ENCODE measurements at regions not wholly inside any gene's neighbourhood (a gene's known extent, or its start where the extent isn't known, plus 50 kb on each side); places are given as distances from the start of the nearest gene placed in this dataset.
A peak's percentile ranks its signal among the peaks of the same experiment; 100 is the strongest.
"Not testable (repeated sequence)": the region's sequence is repeated elsewhere in the genome, so short reads cannot be mapped to it uniquely, and the experiment has no call there.

GRCh38 chr17:77288115-77288619 lies 147.4 kb downstream of the SEC14L1 start:
- ChIA-PET POLR2A (interaction anchor here (0.6 to 3.8 kb wide), 9 partner anchors 11 to 670 kb away, joined by 3 to 25 read pairs (median 4); partner anchors contain the start of genes SEC14L1 and TNRC6C), CTCF (interaction anchor here (0.6 to 1.9 kb wide), 4 partner anchors 21 to 104 kb away, joined by 3 to 7 read pairs (median 3); no protein-coding TSS in a partner anchor)
- peaks cover 0 to 4% of the 10 kb centered on the region in 2 experiments; a peak in 2 of 3 replicates for H3K36me3 ChIP-seq (ENCODE audit: control insufficient read depth in 2 of 2, insufficient read depth in 1 of 2, low read length in 2 of 2)
- peaks cover 28% of the 10 kb centered on the region for H3K4me1 ChIP-seq (ENCODE audit: control insufficient read depth, insufficient read depth, low read length)
- H3K9me3 ChIP-seq (ENCODE audit: control insufficient read depth, insufficient read depth, low read depth, low read length) = no peaks in the 10 kb centered on the region
- peak overlapping the region; percentile 53 for H3K27ac ChIP-seq (ENCODE audit: extremely low read depth, low read depth, low read length)
- no peak overlapping the region for H3K4me3 ChIP-seq (ENCODE audit: low read depth, low read length)
- TF ChIP-seq ZNF223 (tag by site-specific recombination; IDR thresholded peaks at IDR 0.05) (0 out of 2 replicates have a peak, but pooled peaks have one; percentile 20), ZNF18 (tag by site-specific recombination; IDR thresholded peaks at IDR 0.05) (no peak)

GRCh38 chr17:77290759-77291558 lies 150.2 kb downstream of the SEC14L1 start:
- peak; percentile 61; the same call in 1 of the 2 replicates for TF ChIP-seq ZNF121 (tag by site-specific recombination; IDR thresholded peaks at IDR 0.05)
- H3K36me3 ChIP-seq (ENCODE audit: control insufficient read depth in 2 of 2, insufficient read depth in 1 of 2, low read length in 2 of 2); H3K4me3 ChIP-seq (ENCODE audit: low read depth, low read length); H3K9me3 ChIP-seq (ENCODE audit: control insufficient read depth, insufficient read depth, low read depth, low read length); CTCF ChIA-PET; POLR2A ChIA-PET; H3K27ac ChIP-seq (ENCODE audit: extremely low read depth, low read depth, low read length): not testable (repeated sequence)
- H3K4me1 ChIP-seq (ENCODE audit: control insufficient read depth, insufficient read depth, low read length) = peaks cover 26% of the 10 kb centered on the region

GRCh38 chr17:77291591-77292386 lies 151.0 kb downstream of the SEC14L1 start:
- Histone ChIP-seq H3K27ac (ENCODE audit: extremely low read depth, low read depth, low read length) (no peak overlapping the region), H3K4me3 (ENCODE audit: low read depth, low read length) (no peak overlapping the region), H3K9me3 (ENCODE audit: control insufficient read depth, insufficient read depth, low read depth, low read length) (no peaks in the 10 kb centered on the region), H3K4me1 (ENCODE audit: control insufficient read depth, insufficient read depth, low read length) (peaks cover 21% of the 10 kb centered on the region), H3K36me3 (ENCODE audit: control insufficient read depth in 2 of 2, insufficient read depth in 1 of 2, low read length in 2 of 2) (no peaks in the 10 kb centered on the region; a peak in 1 of 3 replicates)
- POLR2A ChIA-PET = no interaction called here
- TF ChIP-seq ZNF19 (tag by site-specific recombination; IDR thresholded peaks at IDR 0.05; ENCODE audit: low read depth) (no peak), SCRT2 (tag by site-specific recombination; IDR thresholded peaks at IDR 0.05) (peak; percentile 41)
- CTCF ChIA-PET = no interaction called here

GRCh38 chr17:77294761-77295160 lies 154.0 kb downstream of the SEC14L1 start:
- no peaks in the 10 kb centered on the region; a peak in 1 of 3 replicates for H3K36me3 ChIP-seq (ENCODE audit: control insufficient read depth in 2 of 2, insufficient read depth in 1 of 2, low read length in 2 of 2)
- POLR2A ChIA-PET = no interaction called here
- no peak overlapping the region for H3K27ac ChIP-seq (ENCODE audit: extremely low read depth, low read depth, low read length)
- no peak for TF ChIP-seq SCRT1 (tag by site-specific recombination; IDR thresholded peaks at IDR 0.05; ENCODE audit: borderline replicate concordance)
- TF ChIP-seq ZSCAN30 (tag by site-specific recombination; IDR thresholded peaks at IDR 0.05) = no peak
- TF ChIP-seq ZNF768 (tag by site-specific recombination; IDR thresholded peaks at IDR 0.05) = no peak
- TF ChIP-seq ZNF449 (tag by site-specific recombination; IDR thresholded peaks at IDR 0.05) = no peak
- no peak for TF ChIP-seq SP7 (tag by site-specific recombination; IDR thresholded peaks at IDR 0.05)
- no peak for TF ChIP-seq ZNF223 (tag by site-specific recombination; IDR thresholded peaks at IDR 0.05)
- CTCF ChIA-PET = no interaction called here
- H3K4me3 ChIP-seq (ENCODE audit: low read depth, low read length) = no peak overlapping the region
- H3K9me3 ChIP-seq (ENCODE audit: control insufficient read depth, insufficient read depth, low read depth, low read length) = no peaks in the 10 kb centered on the region
- no peaks in the 10 kb centered on the region for H3K4me1 ChIP-seq (ENCODE audit: control insufficient read depth, insufficient read depth, low read length)
